ENCODE measurements at regions not wholly inside any gene's neighbourhood (a gene's known extent, or its start where the extent isn't known, plus 50 kb on each side); places are given as distances from the start of the nearest gene placed in this dataset.

- TF ChIP-seq CTCF (IDR thresholded peaks at IDR 0.05): no peak
- H3K9me3 Mint-ChIP-seq: no peaks in the 10 kb centered on the region
- no peaks in the 10 kb centered on the region for H3K27me3 Mint-ChIP-seq
- peaks cover 12% of the 10 kb centered on the region for H3K4me1 Mint-ChIP-seq
- ChIA-PET CTCF (no interaction called here), POLR2A (no interaction called here)
- no peak overlapping the region for H3K27ac Mint-ChIP-seq
- H3K4me3 Mint-ChIP-seq: no peak overlapping the region
- intact Hi-C loops (cut with micrococcal nuclease): no loop called here
- no peaks in the 10 kb centered on the region for H3K36me3 Mint-ChIP-seq (ENCODE audit: low read depth)
- ATAC-seq (ENCODE audit: low read depth) (no peak), DNase-seq (no peak)
Observed at GRCh38 chr12:85531341-85531740, 251.3 kb downstream of the ALX1 start.

DNA sequence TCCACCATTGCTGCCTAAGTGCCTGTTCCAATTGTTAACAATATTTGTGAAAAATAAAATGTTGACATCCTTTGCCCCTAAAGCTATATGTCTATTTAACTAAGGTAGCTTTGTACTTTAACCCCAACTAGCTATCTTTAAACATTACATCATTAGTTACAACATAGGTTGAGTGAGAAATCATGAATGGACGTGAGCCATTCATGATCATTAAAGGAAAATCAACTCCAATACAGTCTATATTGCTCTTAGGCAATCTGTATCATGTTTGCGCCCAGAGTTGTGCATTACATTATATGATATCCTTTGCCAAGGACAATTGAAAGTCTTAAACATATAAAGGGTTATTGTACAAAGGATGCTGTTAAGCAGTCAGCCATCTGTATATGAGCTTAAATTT is 269.6 kb downstream of the ALX1 start:
- TF ChIP-seq CTCF (IDR thresholded peaks at IDR 0.05): no peak
- POLR2A ChIA-PET: no interaction called here
- Mint-ChIP-seq H3K4me3 (no peak overlapping the region), H3K27ac (no peak overlapping the region), H3K36me3 (ENCODE audit: low read depth) (no peaks in the 10 kb centered on the region), H3K27me3 (no peaks in the 10 kb centered on the region), H3K4me1 (no peaks in the 10 kb centered on the region), H3K9me3 (no peaks in the 10 kb centered on the region)
- DNase-seq (no peak), ATAC-seq (ENCODE audit: low read depth) (no peak)
- CTCF ChIA-PET: no interaction called here
- intact Hi-C loops (cut with micrococcal nuclease): loop anchor here (1.0 kb wide), 1 partner anchor 41 kb away; no protein-coding TSS in a partner anchor

DNA sequence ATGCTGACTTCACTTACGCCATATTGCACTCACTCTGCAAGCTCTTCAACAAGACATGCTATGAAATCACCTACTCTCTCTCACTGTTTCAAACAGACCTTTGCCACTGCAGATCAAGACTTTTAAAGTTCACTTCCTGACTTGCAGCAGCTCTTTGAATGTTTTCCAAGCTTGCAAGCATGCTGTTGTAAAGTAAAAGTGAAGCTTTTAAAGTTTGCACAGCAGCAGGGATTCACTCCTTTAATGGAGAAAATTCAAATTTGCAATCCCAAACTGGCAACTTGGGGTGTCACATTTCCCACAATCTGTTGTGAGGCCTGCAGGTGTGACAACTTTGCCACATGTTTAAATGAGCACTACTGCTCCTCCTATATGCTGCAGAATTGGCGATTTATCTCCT is 270.9 kb downstream of the ALX1 start:
- H3K4me1 Mint-ChIP-seq: no peaks in the 10 kb centered on the region
- no peak overlapping the region for H3K4me3 Mint-ChIP-seq
- H3K27me3 Mint-ChIP-seq: no peaks in the 10 kb centered on the region
- intact Hi-C loops (cut with micrococcal nuclease): no loop called here
- H3K36me3 Mint-ChIP-seq (ENCODE audit: low read depth): no peaks in the 10 kb centered on the region
- no peak for ATAC-seq (ENCODE audit: low read depth)
- TF ChIP-seq CTCF (IDR thresholded peaks at IDR 0.05): no peak
- ChIA-PET POLR2A (no interaction called here), CTCF (no interaction called here)
- DNase-seq: no peak
- H3K27ac Mint-ChIP-seq: no peak overlapping the region
- no peaks in the 10 kb centered on the region for H3K9me3 Mint-ChIP-seq

DNA sequence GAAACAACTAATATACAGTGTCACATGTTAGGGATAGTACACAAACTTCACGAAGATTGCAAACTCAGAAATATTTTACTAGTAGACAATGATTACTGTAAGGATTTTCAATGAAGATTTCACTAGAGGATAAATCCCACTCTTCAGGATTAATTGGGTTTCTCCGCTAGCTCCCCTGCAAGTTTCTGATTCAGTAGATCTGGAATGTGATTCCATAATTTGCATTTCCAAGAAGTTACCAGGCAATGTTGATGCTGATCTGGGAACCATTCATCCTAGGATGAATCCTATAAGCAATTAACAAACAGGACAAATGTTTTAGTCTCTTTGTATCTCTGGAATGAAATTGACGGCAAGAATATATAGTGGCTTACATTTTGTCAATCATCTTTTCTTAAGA is 272.4 kb downstream of the ALX1 start:
- no peaks in the 10 kb centered on the region for H3K9me3 Mint-ChIP-seq
- no peak overlapping the region for H3K4me3 Mint-ChIP-seq
- ATAC-seq (ENCODE audit: low read depth) (no peak), DNase-seq (no peak)
- H3K36me3 Mint-ChIP-seq (ENCODE audit: low read depth): no peaks in the 10 kb centered on the region
- no peaks in the 10 kb centered on the region for H3K4me1 Mint-ChIP-seq
- H3K27me3 Mint-ChIP-seq: no peaks in the 10 kb centered on the region
- intact Hi-C loops (cut with micrococcal nuclease): no loop called here
- CTCF ChIA-PET: no interaction called here
- TF ChIP-seq CTCF (IDR thresholded peaks at IDR 0.05): no peak
- POLR2A ChIA-PET: no interaction called here
- no peak overlapping the region for H3K27ac Mint-ChIP-seq

DNA sequence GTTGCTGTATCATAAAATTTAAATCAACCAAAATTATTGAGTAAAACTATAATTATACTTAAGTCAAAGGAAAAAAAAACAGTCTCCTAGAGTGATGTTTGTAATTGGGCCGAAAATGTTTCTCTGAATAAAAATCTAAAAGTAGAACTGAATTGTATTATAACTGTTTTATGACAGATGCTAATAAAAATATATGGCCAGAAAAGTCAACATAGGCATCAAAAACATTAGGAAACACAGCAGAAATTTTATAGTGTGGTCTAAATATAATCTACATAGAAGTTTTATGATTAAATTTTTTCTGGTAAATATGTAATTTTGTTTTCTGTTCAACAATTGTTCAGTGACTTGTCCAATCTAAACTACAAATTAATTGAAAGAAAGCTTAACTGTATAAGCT is 277.8 kb downstream of the ALX1 start:
- Mint-ChIP-seq H3K36me3 (ENCODE audit: low read depth) (no peaks in the 10 kb centered on the region), H3K4me1 (no peaks in the 10 kb centered on the region), H3K27me3 (no peaks in the 10 kb centered on the region), H3K4me3 (no peak overlapping the region), H3K27ac (no peak overlapping the region), H3K9me3 (no peaks in the 10 kb centered on the region)
- DNase-seq (no peak), ATAC-seq (ENCODE audit: low read depth) (no peak)
- intact Hi-C loops (cut with micrococcal nuclease): no loop called here
- CTCF ChIA-PET: no interaction called here
- no peak for TF ChIP-seq CTCF (IDR thresholded peaks at IDR 0.05)
- POLR2A ChIA-PET: no interaction called here

All from activated B cell treated with CpG ODN at 0.5 μM for 24 hours (primary cell).